Fibroblast of lung (primary cell): ENCODE measurements at regions not wholly inside any gene's neighbourhood (a gene's known extent, or its start where the extent isn't known, plus 50 kb on each side); places are given as distances from the start of the nearest gene placed in this dataset.
A peak's percentile ranks its signal among the peaks of the same experiment; 100 is the strongest.

Experiments
- DNase-seq, 2 donors: peaks; one replicate each; pipeline versions ENCODE4 v3.0.0 to v3.0.0-alpha.2; 2010; ENCODE audit warnings: low read depth in 2 of 2
- H2AFZ ChIP-seq: 2 replicates; pipeline ENCODE4 v1.5.1; 2012; ENCODE audit warnings: low read length, control low read depth, inconsistent platforms
- H3K27ac ChIP-seq: 2 replicates; pipeline ENCODE4 v1.5.1; 2011; ENCODE audit warnings: low read length, control low read depth; ENCODE audit not compliant: insufficient read depth
- H3K27me3 ChIP-seq: 2 replicates; pipeline ENCODE4 v1.5.1; 2011; ENCODE audit warnings: mild to moderate bottlenecking, low read length; ENCODE audit not compliant: control insufficient read depth, insufficient read depth
- H3K36me3 ChIP-seq: 2 replicates; pipeline ENCODE4 v1.5.1; 2011; ENCODE audit warnings: low read length; ENCODE audit not compliant: control insufficient read depth, insufficient read depth
- H3K4me1 ChIP-seq: 2 replicates; pipeline ENCODE4 v1.5.1; 2011; ENCODE audit warnings: low read length; ENCODE audit not compliant: control insufficient read depth, insufficient read depth; ENCODE audit errors: extremely low read depth
- H3K4me2 ChIP-seq: 2 replicates; pipeline ENCODE4 v1.5.1; 2011; ENCODE audit warnings: low read length, control low read depth; ENCODE audit not compliant: insufficient read depth; ENCODE audit errors: extremely low read depth
- H3K4me3 ChIP-seq, 4 experiments: fragments of 200-600 bp in 1 of 4; sonication (generic) in 1 of 4; replicated peaks in 1 of 4; 2 replicates each; pipeline ENCODE4 v1.5.1; 2011 to 2016; ENCODE audit warnings: low read length in 4 of 4, low read depth in 3 of 4, mild to moderate bottlenecking in 3 of 4, control low read depth in 2 of 4, inconsistent platforms in 1 of 4, mixed read lengths in 1 of 4; ENCODE audit not compliant: insufficient read depth in 1 of 4; ENCODE audit errors: control extremely low read depth in 1 of 4
- H3K79me2 ChIP-seq: 2 replicates; pipeline ENCODE4 v1.5.1; 2012; ENCODE audit warnings: mild to moderate bottlenecking, low read length, inconsistent platforms; ENCODE audit not compliant: control insufficient read depth, insufficient read depth
- H3K9ac ChIP-seq: 2 replicates; pipeline ENCODE4 v1.5.1; 2011; ENCODE audit warnings: mild to moderate bottlenecking, low read length, control low read depth; ENCODE audit not compliant: insufficient read depth
- H3K9me3 ChIP-seq: 2 replicates; pipeline ENCODE4 v1.5.1; 2012; ENCODE audit warnings: low read depth, low read length; ENCODE audit not compliant: control insufficient read depth, insufficient read depth
- H4K20me1 ChIP-seq: 2 replicates; pipeline ENCODE4 v1.5.1; 2011; ENCODE audit warnings: low read length; ENCODE audit not compliant: control insufficient read depth, insufficient read depth; ENCODE audit errors: extremely low read depth
- EZH2 ChIP-seq: IDR thresholded peaks from 2 replicates; pipeline ENCODE4 v1.5.1; 2012; ENCODE audit warnings: low read length, control low read depth, mild to moderate bottlenecking; ENCODE audit errors: missing control alignments
- TF ChIP-seq, protein P1 (sequence below), 2 donors: IDR thresholded peaks in 1 of 2; conservative IDR thresholded peaks in 1 of 2; 1 replicate in 1 of 2; 2 replicates in 1 of 2; pipeline ENCODE4 v1.5.1; 2011 to 2012; ENCODE audit warnings: low read length in 2 of 2, control low read depth in 1 of 2, inconsistent platforms in 1 of 2, low read depth in 1 of 2, mild to moderate bottlenecking in 1 of 2

DNA sequence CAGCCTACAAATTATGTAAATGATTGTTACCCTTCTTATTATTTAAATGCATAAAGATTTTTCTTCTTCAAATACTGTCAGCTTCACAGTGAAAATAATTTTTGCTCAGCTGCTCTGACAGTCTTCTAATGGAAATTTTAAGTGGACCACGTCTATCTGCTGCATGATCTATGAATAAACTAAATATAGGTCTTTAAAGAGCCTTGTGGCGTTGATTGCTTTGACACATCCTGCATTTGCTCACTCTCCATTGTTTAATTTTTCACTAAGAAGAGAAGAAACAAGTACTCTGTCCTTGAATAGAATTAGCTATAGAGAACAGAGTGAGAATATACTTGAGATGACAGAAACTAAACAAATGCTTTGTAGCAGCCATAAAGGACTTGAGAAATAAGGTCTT, 826.1 kb downstream of the MRPL39 start:
- no peaks in the 10 kb centered on the region for H3K4me1 ChIP-seq
- no peaks in the 10 kb centered on the region for H3K9me3 ChIP-seq
- H3K4me2 ChIP-seq: no peak overlapping the region
- no peaks in the 10 kb centered on the region for H3K36me3 ChIP-seq
- H3K27ac ChIP-seq: no peak overlapping the region
- no peak overlapping the region for H3K9ac ChIP-seq
- TF ChIP-seq, protein P1, sequence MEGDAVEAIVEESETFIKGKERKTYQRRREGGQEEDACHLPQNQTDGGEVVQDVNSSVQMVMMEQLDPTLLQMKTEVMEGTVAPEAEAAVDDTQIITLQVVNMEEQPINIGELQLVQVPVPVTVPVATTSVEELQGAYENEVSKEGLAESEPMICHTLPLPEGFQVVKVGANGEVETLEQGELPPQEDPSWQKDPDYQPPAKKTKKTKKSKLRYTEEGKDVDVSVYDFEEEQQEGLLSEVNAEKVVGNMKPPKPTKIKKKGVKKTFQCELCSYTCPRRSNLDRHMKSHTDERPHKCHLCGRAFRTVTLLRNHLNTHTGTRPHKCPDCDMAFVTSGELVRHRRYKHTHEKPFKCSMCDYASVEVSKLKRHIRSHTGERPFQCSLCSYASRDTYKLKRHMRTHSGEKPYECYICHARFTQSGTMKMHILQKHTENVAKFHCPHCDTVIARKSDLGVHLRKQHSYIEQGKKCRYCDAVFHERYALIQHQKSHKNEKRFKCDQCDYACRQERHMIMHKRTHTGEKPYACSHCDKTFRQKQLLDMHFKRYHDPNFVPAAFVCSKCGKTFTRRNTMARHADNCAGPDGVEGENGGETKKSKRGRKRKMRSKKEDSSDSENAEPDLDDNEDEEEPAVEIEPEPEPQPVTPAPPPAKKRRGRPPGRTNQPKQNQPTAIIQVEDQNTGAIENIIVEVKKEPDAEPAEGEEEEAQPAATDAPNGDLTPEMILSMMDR (conservative IDR thresholded peaks at IDR 0.05 in 1 of 2, IDR thresholded peaks at IDR 0.05 in 1 of 2; ENCODE audit: low read depth in 1 of 2, low read length in 2 of 2): no peak
- TF ChIP-seq EZH2: no peak
- H4K20me1 ChIP-seq: no peaks in the 10 kb centered on the region
- no peak overlapping the region for H3K4me3 ChIP-seq
- DNase-seq: no peak
- no peak overlapping the region for H2AFZ ChIP-seq
- H3K79me2 ChIP-seq: no peaks in the 10 kb centered on the region
- H3K27me3 ChIP-seq: no peaks in the 10 kb centered on the region

- no peaks in the 10 kb centered on the region for H3K27me3 ChIP-seq
- H4K20me1 ChIP-seq: no peaks in the 10 kb centered on the region
- no peaks in the 10 kb centered on the region for H3K36me3 ChIP-seq
- no peaks in the 10 kb centered on the region for H3K4me1 ChIP-seq
- DNase-seq: peak in 1 of 2 donors; percentile 27
- no peak overlapping the region for H3K4me2 ChIP-seq
- no peak overlapping the region for H3K9ac ChIP-seq
- H2AFZ ChIP-seq: no peak overlapping the region
- H3K79me2 ChIP-seq: no peaks in the 10 kb centered on the region
- H3K27ac ChIP-seq: no peak overlapping the region
- H3K4me3 ChIP-seq: no peak overlapping the region
- H3K9me3 ChIP-seq: no peaks in the 10 kb centered on the region
- TF ChIP-seq, protein P1 (conservative IDR thresholded peaks at IDR 0.05 in 1 of 2, IDR thresholded peaks at IDR 0.05 in 1 of 2; ENCODE audit: low read depth in 1 of 2, low read length in 2 of 2): no peak
- TF ChIP-seq EZH2: no peak
Measured at GRCh38 chr21:24759348-24760075, 847.8 kb downstream of the MRPL39 start.

- Histone ChIP-seq H3K9ac (no peak overlapping the region), H2AFZ (no peak overlapping the region), H3K79me2 (no peaks in the 10 kb centered on the region), H3K27ac (no peak overlapping the region), H3K27me3 (no peaks in the 10 kb centered on the region), H3K4me1 (no peaks in the 10 kb centered on the region), H3K36me3 (no peaks in the 10 kb centered on the region), H4K20me1 (no peaks in the 10 kb centered on the region), H3K4me3 (no peak overlapping the region), H3K4me2 (no peak overlapping the region), H3K9me3 (no peaks in the 10 kb centered on the region)
- DNase-seq: no peak
- TF ChIP-seq, protein P1 (conservative IDR thresholded peaks at IDR 0.05 in 1 of 2, IDR thresholded peaks at IDR 0.05 in 1 of 2; ENCODE audit: low read depth in 1 of 2, low read length in 2 of 2): no peak
- no peak for TF ChIP-seq EZH2
Measured at GRCh38 chr21:24738063-24738462, 869.2 kb downstream of the MRPL39 start.
